AG04449 (cell line): ENCODE measurements at regions not wholly inside any gene's neighbourhood (a gene's known extent, or its start where the extent isn't known, plus 50 kb on each side); places are given as distances from the start of the nearest gene placed in this dataset.

Source experiments
- CTCF ChIA-PET: fragments of 350-600 bp; formaldehyde crosslinking; extraction: SDS; loops from one replicate; lab custom pipeline; 2021; ENCODE audit warnings: antibody characterized with exemption; lab: Yijun Ruan, JAX
- POLR2A ChIA-PET: fragments of 400-600, 350-600 bp; formaldehyde crosslinking; extraction: SDS; loops from one replicate; lab custom pipeline; 2020; ENCODE audit warnings: antibody characterized with exemption, inconsistent platforms; lab: Yijun Ruan, JAX
- DNase-seq: peaks from one replicate; pipeline ENCODE4 v3.0.0-alpha.2; 2010; ENCODE audit warnings: low read depth, low spot score
- H3K4me3 ChIP-seq: 2 replicates; pipeline ENCODE4 v1.5.1; 2011; ENCODE audit warnings: low read depth, mild to moderate bottlenecking, control low read depth, low read length
- TF ChIP-seq, protein P1 (sequence below): IDR thresholded peaks from one replicate; pipeline ENCODE4 v1.5.1; 2011; ENCODE audit warnings: mild to moderate bottlenecking, moderate library complexity, low read length, control low read depth, inconsistent platforms; ENCODE audit not compliant: insufficient read depth; ENCODE audit errors: missing control alignments

DNA sequence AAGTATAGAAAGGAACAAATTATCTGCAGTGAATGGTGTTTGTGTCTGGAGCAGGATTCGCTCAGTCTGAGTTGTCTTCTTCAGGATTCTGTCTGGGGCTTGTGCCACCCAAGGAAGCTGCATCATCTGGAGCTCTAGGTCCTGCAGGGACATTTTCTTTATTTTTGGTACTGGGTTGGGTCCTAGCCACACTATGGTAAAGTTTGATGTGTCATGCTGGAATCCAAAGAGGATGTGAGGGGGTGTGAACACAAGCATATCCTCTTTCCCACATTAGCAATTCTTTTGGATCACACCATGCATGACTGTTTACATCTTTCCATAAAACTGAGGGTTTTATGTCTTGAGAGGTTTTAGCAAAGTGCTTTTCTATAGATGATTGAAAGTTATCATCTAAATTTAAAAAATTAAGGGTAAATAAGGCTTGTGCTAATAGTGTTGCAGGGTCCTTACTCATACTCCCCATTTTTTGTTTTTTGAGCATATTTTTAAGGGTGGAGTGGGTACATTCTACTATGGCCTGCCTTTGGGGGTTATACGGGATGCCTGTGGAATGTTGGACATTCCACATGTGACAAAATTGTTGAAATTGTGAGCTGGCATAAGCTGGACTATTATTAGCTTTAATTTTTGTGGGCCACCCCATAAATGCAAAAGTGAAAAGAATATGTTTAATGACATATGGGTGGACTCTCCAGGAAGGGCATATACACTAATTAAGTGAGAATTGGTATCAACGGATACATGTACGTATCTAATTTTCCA lies 152.0 kb upstream of the HMCN1 start:
- ChIA-PET CTCF (interaction anchor here (0.7 to 4.8 kb wide), 4 partner anchors 9 to 16 kb away, joined by 3 to 25 read pairs (median 6); no protein-coding TSS in a partner anchor), POLR2A (interaction anchor here (1.1 to 1.6 kb wide), 2 partner anchors 17 to 265 kb away, joined by 4 read pairs; partner anchors contain the start of gene IVNS1ABP)
- no peak overlapping the region for H3K4me3 ChIP-seq
- no peak for DNase-seq
- TF ChIP-seq, protein P1, sequence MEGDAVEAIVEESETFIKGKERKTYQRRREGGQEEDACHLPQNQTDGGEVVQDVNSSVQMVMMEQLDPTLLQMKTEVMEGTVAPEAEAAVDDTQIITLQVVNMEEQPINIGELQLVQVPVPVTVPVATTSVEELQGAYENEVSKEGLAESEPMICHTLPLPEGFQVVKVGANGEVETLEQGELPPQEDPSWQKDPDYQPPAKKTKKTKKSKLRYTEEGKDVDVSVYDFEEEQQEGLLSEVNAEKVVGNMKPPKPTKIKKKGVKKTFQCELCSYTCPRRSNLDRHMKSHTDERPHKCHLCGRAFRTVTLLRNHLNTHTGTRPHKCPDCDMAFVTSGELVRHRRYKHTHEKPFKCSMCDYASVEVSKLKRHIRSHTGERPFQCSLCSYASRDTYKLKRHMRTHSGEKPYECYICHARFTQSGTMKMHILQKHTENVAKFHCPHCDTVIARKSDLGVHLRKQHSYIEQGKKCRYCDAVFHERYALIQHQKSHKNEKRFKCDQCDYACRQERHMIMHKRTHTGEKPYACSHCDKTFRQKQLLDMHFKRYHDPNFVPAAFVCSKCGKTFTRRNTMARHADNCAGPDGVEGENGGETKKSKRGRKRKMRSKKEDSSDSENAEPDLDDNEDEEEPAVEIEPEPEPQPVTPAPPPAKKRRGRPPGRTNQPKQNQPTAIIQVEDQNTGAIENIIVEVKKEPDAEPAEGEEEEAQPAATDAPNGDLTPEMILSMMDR, result no peak

DNA sequence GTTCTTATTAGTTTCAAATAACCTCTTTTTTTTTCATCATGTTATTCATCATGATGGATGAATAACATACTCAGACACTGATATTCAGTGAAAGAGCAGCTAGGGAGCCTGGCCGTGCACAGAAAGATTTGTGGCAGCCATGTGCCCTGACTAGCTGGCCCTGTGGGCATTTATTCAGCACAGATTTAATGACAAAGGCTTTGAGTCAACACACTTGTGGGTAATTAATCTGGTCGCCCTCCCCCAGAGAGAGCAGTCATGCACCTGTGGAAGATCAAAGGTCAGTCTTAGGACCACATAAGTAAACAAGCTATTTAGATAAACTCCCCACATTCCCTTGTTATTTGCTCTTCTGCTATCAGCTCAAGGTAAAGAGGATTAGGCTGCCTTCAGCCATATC lies 153.2 kb upstream of the HMCN1 start:
- ChIA-PET CTCF (interaction anchor here (1.1 to 4.8 kb wide), 3 partner anchors 14 to 18 kb away, joined by 3 to 25 read pairs (median 8); no protein-coding TSS in a partner anchor), POLR2A (interaction anchor here (1.6 kb wide), 1 partner anchor 16 kb away, joined by 4 read pairs; no protein-coding TSS in a partner anchor)
- DNase-seq, result no peak
- TF ChIP-seq, protein P1, result no peak
- H3K4me3 ChIP-seq, result no peak overlapping the region

DNA sequence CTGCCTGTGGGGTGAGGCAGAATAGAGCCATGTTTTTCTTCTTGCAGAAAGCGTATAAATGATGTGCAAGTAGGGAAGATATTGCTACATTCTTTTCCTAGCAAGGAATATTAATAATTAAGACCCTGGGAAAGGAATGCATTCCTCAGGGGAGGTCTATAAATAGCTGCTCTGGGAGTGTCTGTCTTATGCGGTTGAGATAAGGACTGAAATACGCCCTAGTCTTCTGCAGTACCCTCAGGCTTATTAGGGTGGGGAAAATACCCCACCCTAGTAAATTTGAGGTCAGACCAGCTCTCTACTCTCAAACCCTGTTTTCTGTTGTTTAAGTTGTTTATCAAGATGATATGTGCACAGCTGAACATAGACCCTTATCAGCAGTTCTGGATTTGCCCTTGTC lies 155.9 kb upstream of the HMCN1 start:
- no peak overlapping the region for H3K4me3 ChIP-seq
- ChIA-PET POLR2A (no interaction called here), CTCF (interaction anchor here (4.8 kb wide), 1 partner anchor 17 kb away, joined by 25 read pairs; no protein-coding TSS in a partner anchor)
- DNase-seq, result no peak
- TF ChIP-seq, protein P1, result no peak

DNA sequence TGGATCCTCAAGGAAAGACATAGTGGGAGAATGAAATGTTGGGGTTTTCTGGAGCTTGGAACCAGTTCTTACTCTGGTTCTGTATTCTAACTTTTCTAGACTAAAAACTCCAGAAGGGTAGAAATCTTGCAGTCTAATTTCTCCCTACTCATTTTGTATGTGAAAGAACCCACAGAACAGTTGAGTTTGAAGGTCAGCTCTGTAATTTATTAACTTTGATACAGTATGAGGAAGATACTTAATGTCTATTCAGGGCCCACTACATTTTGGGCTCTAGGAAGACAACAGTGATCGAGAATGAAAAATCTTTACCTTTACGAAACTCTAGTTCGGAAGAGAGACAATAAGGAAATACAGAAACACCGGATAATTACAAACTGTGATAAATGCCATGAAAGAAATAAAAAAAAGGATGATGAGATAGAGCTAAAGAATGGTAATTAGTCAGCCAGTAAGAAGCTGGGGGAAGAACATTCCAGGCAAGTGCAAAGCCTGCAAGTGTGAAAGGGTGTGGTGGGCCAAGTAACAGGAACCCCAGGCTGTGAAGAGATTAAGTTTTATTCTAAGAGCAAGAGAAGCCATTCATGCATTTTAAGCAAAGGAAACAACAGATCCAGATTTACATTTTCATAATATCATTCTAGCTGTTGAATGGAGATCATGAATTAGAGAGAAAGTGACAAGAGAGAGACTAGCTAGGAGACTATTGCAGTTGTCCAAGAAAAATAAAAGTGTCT lies 159.9 kb upstream of the HMCN1 start:
- ChIA-PET POLR2A (interaction anchor here (1.0 kb wide), 1 partner anchor 10 kb away, joined by 3 read pairs; no protein-coding TSS in a partner anchor), CTCF (interaction anchor here (1.0 to 1.6 kb wide), 2 partner anchors 21 to 336 kb away, joined by 3 read pairs; no protein-coding TSS in a partner anchor)
- no peak overlapping the region for H3K4me3 ChIP-seq
- DNase-seq, result no peak
- TF ChIP-seq, protein P1, result no peak

DNA sequence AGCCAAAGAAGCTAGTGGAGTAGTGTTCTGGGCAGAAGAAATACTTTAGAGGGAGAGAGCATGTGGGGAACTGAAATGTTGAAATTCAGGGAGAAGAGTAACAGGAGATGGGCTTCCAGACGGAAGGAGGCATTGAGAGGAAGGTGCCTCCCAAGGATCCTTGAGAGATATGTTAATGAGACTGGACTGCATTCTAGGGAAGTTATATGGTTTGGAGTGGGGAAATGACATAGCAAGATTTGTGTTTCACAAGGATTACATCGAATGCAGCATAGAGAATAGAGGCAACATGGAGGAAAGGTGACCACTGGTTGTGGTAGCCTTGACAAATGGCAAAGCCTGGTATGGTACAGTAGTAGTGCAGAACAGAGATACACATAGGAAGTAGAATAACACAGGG lies 160.5 kb upstream of the HMCN1 start:
- ChIA-PET CTCF (interaction anchor here (1.3 to 2.0 kb wide), 3 partner anchors 14 to 335 kb away, joined by 3 to 16 read pairs (median 5); no protein-coding TSS in a partner anchor), POLR2A (interaction anchor here (1.0 kb wide), 1 partner anchor 9 kb away, joined by 3 read pairs; no protein-coding TSS in a partner anchor)
- no peak for DNase-seq
- TF ChIP-seq, protein P1, result no peak
- H3K4me3 ChIP-seq, result no peak overlapping the region
